Stimulated activated naive CD8-positive, alpha-beta T cell treated with anti-CD3 and anti-CD28 coated beads, Interleukin-15, Interleukin-2, amounts not matched to agents 100 U/mL and 50 U/mL, for 24 hours (primary cell): ENCODE measurements at regions not wholly inside any gene's neighbourhood (a gene's known extent, or its start where the extent isn't known, plus 50 kb on each side); places are given as distances from the start of the nearest gene placed in this dataset.
"Not testable (repeated sequence)": the region's sequence is repeated elsewhere in the genome, so short reads cannot be mapped to it uniquely, and the experiment has no call there.

ENCODE experiments used
- ATAC-seq: fragments of 150-1000 bp; cut with Tn5 transposase; one replicate; pipeline ENCODE4 v1.10.0; 2021
- DNase-seq: peaks from one replicate; pipeline ENCODE4 v3.0.0; 2021

DNA sequence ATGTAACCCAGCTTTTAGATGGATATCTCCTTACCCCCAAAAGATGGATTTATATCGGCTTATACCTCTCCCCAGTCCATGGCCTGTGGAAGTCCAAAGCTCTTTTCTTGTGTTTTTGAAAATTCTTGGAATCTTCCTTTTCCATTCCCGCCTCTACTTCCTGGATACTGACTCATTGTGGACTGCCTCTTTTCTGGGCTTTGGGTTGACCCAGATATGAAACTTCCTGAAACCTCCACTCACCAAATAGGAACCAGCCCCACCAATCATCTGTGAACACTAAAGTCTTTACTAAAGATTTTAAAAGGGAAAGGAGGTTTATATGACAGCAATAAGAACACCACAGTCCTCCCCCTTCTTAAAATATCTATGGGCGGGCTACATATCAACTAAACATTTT is 163.4 kb upstream of the SYN3 start:
- no peak for DNase-seq
- no peak for ATAC-seq

GRCh38 chr22:33220476-33221080 is 162.4 kb upstream of the SYN3 start:
- DNase-seq = no peak

GRCh38 chr22:33219648-33220384 is 161.6 kb upstream of the SYN3 start:
- DNase-seq (no peak), ATAC-seq (no peak)

More at GRCh38 chr22:33220476-33221080, 162.4 kb upstream of the SYN3 start:
- no peak for ATAC-seq

- DNase-seq = no peak
- ATAC-seq = no peak
Observed at GRCh38 chr22:33213383-33214075, 155.3 kb upstream of the SYN3 start.

GRCh38 chr22:33209930-33210784 is 152.0 kb upstream of the SYN3 start:
- ATAC-seq (peak; percentile 36), DNase-seq (peak; percentile 24)

GRCh38 chr22:33204408-33204807 is 146.2 kb upstream of the SYN3 start:
- ATAC-seq (no peak), DNase-seq (no peak)

DNA sequence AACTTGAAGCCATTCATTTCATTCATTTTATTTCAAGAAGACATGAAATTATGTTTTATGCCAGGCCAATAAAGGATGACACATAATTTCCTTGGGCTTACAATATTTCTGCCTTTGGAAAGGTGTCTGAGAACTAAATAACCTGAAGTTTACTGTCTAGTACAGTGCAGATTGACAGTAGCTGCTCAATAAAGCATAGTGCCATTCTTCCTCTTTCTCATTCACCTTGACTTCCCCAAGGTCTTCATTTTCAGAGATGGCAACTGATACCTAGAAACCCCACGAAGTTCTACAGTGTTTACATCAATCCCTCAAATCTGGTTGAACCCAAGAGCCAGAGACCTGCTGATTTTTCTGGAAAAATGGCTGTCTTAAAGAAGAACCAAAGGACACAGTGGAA is 144.3 kb upstream of the SYN3 start:
- DNase-seq = no peak

GRCh38 chr22:33194529-33195077 is 136.4 kb upstream of the SYN3 start:
- ATAC-seq = no peak
- no peak for DNase-seq

More for the DNA sequence above, 144.3 kb upstream of the SYN3 start:
- no peak for ATAC-seq

DNA sequence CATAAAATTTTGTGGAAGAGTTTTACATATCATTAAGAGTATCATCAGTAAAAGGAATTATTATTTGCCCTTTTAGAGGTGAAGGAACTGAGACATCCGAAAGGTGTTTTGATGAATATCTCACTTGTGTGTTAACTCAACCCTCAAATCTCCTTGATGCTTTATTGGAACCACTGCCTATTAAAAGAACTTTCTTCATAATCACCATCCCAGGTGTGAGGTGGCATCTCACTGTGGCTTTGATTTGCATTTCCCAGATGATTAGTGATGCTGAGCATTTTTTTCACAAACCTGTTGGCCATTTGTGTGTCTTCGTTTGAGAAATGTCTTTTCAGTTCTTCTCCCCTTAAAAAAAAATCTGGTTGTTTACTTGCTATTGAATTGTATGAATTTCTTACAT is 134.0 kb upstream of the SYN3 start:
- ATAC-seq (no peak), DNase-seq (no peak)

DNA sequence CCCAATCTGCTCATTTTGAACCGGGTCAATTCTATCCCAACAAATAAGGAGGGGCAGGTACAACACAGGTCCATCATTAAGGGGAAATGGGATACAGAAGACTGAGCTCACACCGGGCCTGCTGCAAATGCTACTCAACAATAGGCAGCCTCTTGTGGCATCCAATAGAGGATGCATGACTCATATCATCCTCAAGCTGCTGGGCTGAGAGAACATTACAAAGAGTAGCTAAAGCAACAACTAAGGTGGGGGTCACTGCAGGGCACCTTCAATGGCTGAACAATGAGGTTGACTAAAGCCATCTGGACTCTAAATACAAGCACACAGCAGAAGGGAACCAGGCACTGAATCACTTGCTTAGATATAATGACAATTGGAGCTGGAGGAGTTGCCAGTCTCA is 130.1 kb upstream of the SYN3 start:
- ATAC-seq = no peak
- no peak for DNase-seq

GRCh38 chr22:33186816-33187215 is 128.6 kb upstream of the SYN3 start:
- ATAC-seq (no peak), DNase-seq (no peak)

GRCh38 chr22:33180356-33180755 is 122.2 kb upstream of the SYN3 start:
- DNase-seq = no peak
- ATAC-seq = no peak

DNA sequence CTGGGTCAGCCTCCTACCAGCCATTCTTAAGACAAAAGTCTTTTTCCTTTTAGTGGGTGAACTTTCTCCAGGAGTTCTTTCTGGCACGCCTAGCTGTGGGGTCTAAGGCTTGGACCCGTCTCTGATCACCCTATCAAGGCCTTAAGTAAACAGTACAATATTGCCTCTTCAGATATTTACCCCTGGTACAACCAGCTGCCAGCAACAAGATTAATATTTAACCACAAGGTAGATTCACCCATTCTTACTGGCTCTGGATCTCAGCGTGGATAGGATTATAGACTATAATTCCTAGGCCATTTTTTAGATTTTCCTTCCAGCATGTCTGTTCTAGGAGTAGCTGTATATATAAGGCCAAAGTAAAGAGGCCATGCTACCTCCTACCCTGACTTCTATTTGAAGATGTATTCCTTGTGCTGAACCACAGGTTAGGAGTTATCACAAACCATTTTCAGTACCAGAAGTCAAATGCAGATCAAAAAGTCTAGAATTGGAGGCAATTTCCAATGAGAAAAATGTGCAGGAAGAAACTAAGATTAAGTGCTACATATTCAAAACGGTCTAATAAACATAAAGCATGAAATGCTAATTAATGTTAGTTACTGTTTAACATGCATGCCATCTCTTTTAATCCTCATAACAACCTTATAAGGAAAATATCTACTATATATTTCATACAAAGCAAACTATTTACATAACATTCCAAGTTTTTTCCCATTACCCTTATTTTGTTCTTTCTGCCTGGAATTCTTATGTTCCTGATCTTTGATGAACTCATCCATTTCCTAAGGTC is 110.0 kb upstream of the SYN3 start:
- no peak for ATAC-seq

GRCh38 chr22:33166206-33166605 is 108.0 kb upstream of the SYN3 start:
- ATAC-seq (no peak), DNase-seq (no peak)

More for the DNA sequence above, 110.0 kb upstream of the SYN3 start:
- no peak for DNase-seq

DNA sequence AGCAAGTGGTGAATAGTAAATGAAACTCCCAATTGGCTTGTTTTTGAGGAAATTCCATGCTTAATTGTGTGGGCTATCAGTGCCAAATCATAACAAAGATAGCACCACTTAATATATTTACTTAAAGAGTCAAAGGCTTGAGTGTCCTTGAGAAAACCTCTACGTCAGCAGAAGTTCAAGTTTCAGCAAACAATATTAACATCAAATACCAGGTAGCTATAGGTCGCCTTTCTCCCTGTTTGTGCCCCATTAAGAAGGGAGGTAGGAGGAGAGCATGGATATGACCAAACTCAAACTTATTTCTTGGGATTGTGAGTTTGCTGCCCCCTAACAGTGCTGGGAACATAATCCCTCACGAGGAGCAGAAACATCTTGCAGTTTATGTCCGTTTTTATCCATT is 105.6 kb upstream of the SYN3 start:
- no peak for ATAC-seq

DNA sequence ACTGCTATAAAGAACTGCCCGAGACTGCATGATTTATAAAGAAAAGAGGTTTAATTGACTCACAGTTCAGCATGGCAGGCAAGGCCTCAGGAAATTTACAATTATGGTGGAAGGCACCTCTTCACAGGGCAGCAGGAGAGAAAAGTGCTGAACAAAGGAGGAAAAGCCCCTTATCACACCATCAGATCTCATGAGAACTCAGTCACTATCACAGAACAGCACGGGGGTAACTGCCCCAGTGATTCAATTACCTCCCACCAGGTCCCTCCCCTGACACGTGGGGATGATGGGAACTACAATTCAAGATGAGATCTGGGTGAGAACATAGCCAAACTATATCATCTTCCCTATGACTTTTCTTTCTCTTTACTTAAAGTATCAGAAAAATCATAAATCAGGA is 104.0 kb upstream of the SYN3 start:
- DNase-seq (no peak), ATAC-seq (no peak)

More for the DNA sequence above, 105.6 kb upstream of the SYN3 start:
- no peak for DNase-seq

DNA sequence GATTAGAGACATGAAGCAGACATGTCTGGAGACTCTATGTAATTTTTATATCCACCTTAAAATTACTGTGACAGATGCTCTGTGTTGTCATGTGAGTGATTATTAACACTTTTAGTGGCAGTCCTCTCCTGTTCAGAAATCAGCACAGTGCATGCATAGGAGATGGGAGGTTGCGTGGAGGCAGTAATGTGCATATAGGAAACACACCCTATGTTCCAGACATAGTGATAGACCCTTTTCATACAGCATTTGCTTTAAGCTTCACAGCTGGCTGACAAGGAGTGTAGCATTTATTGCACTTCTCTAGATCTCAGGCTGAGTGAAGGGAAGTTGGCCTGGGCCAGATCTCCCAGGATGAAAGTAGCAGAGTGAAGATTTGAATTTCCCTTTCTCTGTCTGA is 102.3 kb upstream of the SYN3 start:
- DNase-seq (no peak), ATAC-seq (no peak)

DNA sequence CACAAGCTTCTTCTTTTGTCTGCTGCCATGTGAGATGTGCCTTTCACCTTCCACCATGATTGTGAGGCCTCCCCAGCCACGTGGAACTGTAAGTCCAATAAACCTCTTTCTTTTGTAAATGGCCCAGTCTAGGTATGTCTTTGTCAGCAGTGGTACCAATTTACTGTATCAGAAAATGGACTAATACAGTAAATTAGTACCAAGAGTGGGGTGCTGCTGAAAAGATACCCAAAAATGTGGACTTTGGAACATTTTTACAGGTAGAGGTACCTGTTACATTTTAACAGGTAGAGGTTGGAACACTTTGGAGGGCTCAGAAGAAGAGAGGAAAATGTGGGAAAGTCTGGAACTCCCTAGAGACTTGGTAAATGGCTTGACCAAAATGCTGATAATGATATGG is 96.8 kb upstream of the SYN3 start:
- not testable (repeated sequence) for ATAC-seq, DNase-seq

- DNase-seq = no peak
- ATAC-seq = no peak
Observed at GRCh38 chr22:33149611-33150010, 91.4 kb upstream of the SYN3 start.

DNA sequence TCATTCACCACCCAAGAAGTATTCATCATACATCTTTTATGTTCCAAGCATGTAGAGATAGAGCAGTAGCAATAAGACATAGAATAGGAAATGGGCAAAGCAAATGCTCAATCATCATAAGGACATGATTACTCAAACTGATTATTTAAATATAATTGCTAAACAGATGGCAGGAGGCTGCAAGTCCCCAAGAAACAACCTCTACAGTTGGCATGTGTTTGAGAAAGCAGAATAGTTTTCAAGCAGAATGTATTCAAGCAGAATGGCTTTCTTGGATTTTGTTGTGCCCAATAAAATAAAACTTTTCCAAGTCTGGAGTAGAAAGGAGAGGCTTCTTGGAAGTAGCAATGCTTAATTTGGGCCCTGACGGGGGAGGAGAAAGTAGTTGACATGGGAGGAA is 86.5 kb upstream of the SYN3 start:
- ATAC-seq (no peak), DNase-seq (no peak)
